Type B pancreatic cell (in vitro differentiated cells): ENCODE measurements at regions not wholly inside any gene's neighbourhood (a gene's known extent, or its start where the extent isn't known, plus 50 kb on each side); places are given as distances from the start of the nearest gene placed in this dataset.
A peak's percentile ranks its signal among the peaks of the same experiment; 100 is the strongest.

Experiments used
- DNase-seq: peaks from one replicate; pipeline ENCODE4 v3.0.0; 2021; ENCODE audit warnings: mixed read lengths; ENCODE audit not compliant: unreplicated experiment; ENCODE audit errors: extremely low spot score
- H3K27ac Mint-ChIP-seq: 2 replicates; pipeline ENCODE4 v1.8.0; 2021; ENCODE audit warnings: mild to moderate bottlenecking, mixed read lengths
- H3K27me3 Mint-ChIP-seq: 2 replicates; pipeline ENCODE4 v1.8.0; 2021; ENCODE audit warnings: mixed read lengths
- H3K36me3 Mint-ChIP-seq: 2 replicates; pipeline ENCODE4 v1.8.0; 2021; ENCODE audit warnings: mixed read lengths
- H3K4me1 Mint-ChIP-seq: one replicate; pipeline ENCODE4 v1.8.0; 2021; ENCODE audit warnings: mixed read lengths; ENCODE audit not compliant: unreplicated experiment
- H3K4me3 Mint-ChIP-seq: 2 replicates; pipeline ENCODE4 v1.8.0; 2021; ENCODE audit warnings: mild to moderate bottlenecking, mixed read lengths
- H3K9me3 Mint-ChIP-seq: 2 replicates; pipeline ENCODE4 v1.8.0; 2021; ENCODE audit warnings: mixed read lengths
- TF ChIP-seq, protein P1 (sequence below): fragments of 200-600 bp; sonication (generic); conservative IDR thresholded peaks from 2 replicates; pipeline ENCODE4 v1.5.0; 2021; ENCODE audit warnings: antibody characterized with exemption, mild to moderate bottlenecking

DNA sequence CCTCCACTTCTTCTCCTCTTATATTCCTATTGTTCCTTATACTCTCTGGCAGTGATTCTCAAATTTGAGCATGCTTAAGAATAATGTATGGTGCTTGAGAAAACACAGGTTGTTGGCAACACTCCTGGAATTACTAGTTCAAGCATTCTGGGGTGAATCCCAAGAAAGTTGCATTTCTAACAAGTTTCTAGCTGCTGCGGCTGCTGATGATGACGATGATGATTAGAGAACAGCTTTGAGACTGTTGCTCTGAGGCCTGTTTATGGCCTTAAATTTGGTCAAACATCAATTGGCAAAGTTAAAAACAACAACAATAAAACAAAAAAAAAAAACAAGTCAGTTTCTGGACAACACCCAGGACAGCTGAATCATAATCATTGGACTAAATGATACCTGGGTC lies 961.9 kb downstream of the CDH11 start:
- no peak for DNase-seq
- Mint-ChIP-seq H3K4me1 (no peaks in the 10 kb centered on the region), H3K27me3 (no peaks in the 10 kb centered on the region), H3K27ac (no peak overlapping the region), H3K4me3 (no peak overlapping the region), H3K36me3 (no peaks in the 10 kb centered on the region), H3K9me3 (peaks cover 4% of the 10 kb centered on the region)
- TF ChIP-seq, protein P1, sequence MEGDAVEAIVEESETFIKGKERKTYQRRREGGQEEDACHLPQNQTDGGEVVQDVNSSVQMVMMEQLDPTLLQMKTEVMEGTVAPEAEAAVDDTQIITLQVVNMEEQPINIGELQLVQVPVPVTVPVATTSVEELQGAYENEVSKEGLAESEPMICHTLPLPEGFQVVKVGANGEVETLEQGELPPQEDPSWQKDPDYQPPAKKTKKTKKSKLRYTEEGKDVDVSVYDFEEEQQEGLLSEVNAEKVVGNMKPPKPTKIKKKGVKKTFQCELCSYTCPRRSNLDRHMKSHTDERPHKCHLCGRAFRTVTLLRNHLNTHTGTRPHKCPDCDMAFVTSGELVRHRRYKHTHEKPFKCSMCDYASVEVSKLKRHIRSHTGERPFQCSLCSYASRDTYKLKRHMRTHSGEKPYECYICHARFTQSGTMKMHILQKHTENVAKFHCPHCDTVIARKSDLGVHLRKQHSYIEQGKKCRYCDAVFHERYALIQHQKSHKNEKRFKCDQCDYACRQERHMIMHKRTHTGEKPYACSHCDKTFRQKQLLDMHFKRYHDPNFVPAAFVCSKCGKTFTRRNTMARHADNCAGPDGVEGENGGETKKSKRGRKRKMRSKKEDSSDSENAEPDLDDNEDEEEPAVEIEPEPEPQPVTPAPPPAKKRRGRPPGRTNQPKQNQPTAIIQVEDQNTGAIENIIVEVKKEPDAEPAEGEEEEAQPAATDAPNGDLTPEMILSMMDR: no peak

GRCh38 chr16:64158941-64159588 lies 962.8 kb downstream of the CDH11 start:
- no peaks in the 10 kb centered on the region for H3K36me3 Mint-ChIP-seq
- TF ChIP-seq, protein P1: no peak
- no peak for DNase-seq
- H3K27ac Mint-ChIP-seq: no peak overlapping the region
- no peaks in the 10 kb centered on the region for H3K4me1 Mint-ChIP-seq
- peaks cover 4% of the 10 kb centered on the region for H3K9me3 Mint-ChIP-seq
- H3K4me3 Mint-ChIP-seq: no peak overlapping the region
- H3K27me3 Mint-ChIP-seq: no peaks in the 10 kb centered on the region

DNA sequence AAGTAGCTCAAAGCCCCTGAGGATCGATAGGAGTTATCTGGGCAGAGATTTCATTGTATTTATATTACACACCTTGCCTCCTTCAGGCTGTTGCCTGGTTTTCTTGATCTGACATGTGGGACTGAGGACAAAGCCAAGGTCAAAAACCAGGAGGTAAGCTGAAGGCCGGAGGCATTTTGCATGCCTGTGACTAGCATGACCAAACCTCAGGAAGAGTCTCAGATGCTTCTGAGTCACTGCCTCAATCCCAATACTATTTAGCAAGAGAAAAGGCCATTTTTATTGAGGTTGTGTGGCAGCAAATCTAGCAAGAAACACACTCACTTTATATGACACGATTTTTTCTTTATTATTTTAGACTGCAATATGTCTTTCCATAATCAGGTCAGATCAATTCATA lies 968.1 kb downstream of the CDH11 start:
- Mint-ChIP-seq H3K36me3 (no peaks in the 10 kb centered on the region), H3K4me3 (no peak overlapping the region), H3K27ac (no peak overlapping the region), H3K27me3 (no peaks in the 10 kb centered on the region), H3K9me3 (peaks cover 3% of the 10 kb centered on the region), H3K4me1 (no peaks in the 10 kb centered on the region)
- no peak for DNase-seq
- TF ChIP-seq, protein P1: no peak

- TF ChIP-seq, protein P1: peak; percentile 31
- H3K9me3 Mint-ChIP-seq: no peaks in the 10 kb centered on the region
- no peaks in the 10 kb centered on the region for H3K27me3 Mint-ChIP-seq
- no peaks in the 10 kb centered on the region for H3K36me3 Mint-ChIP-seq
- H3K4me3 Mint-ChIP-seq: no peak overlapping the region
- no peak overlapping the region for H3K27ac Mint-ChIP-seq
- no peak for DNase-seq
- no peaks in the 10 kb centered on the region for H3K4me1 Mint-ChIP-seq
Observed at GRCh38 chr16:64151990-64152767, 969.7 kb downstream of the CDH11 start.

DNA sequence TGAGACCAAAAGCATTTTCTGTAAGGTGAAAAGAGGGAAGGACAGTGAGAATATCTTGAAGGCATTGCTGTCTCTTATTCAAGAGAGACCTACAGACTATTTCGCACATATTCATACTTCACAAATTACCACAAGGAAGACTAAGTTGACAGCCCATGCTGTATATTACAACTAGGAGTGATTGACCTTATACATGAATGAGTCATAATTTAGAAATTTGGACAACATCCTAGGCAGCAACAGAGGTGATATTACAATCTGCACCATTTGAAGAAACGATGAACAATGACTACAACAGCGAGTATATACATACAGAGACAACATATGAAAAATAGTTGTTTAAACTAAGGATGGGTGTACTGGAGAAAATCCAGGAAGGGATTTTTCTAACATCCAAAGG lies 971.7 kb downstream of the CDH11 start:
- Mint-ChIP-seq H3K4me1 (no peaks in the 10 kb centered on the region), H3K4me3 (no peak overlapping the region), H3K9me3 (no peaks in the 10 kb centered on the region), H3K27ac (no peak overlapping the region), H3K36me3 (no peaks in the 10 kb centered on the region), H3K27me3 (no peaks in the 10 kb centered on the region)
- TF ChIP-seq, protein P1: no peak
- DNase-seq: no peak
